H9 (cell line): ENCODE measurements at regions not wholly inside any gene's neighbourhood (a gene's known extent, or its start where the extent isn't known, plus 50 kb on each side); places are given as distances from the start of the nearest gene placed in this dataset.

ENCODE experiments used
- DNase-seq: peaks from one replicate; pipeline ENCODE4 v3.0.0-alpha.2; 2017
- H2AFZ ChIP-seq: one replicate; pipeline ENCODE4 v1.6.1; 2013; ENCODE audit warnings: mild to moderate bottlenecking, low read length, control low read depth, moderate library complexity
- H2AK5ac ChIP-seq: 2 replicates; pipeline ENCODE4 v1.6.1; 2013; ENCODE audit warnings: low read length, control low read depth, mixed read lengths; ENCODE audit not compliant: insufficient read length
- H2BK120ac ChIP-seq: one replicate; pipeline ENCODE4 v1.6.1; 2013; ENCODE audit warnings: low read depth, mild to moderate bottlenecking, low read length, control low read depth, inconsistent platforms; ENCODE audit not compliant: poor library complexity, severe bottlenecking
- H2BK12ac ChIP-seq: 2 replicates; pipeline ENCODE4 v1.6.1; 2013; ENCODE audit warnings: low read length, control low read depth, mixed read lengths, low read depth; ENCODE audit not compliant: insufficient read length
- H2BK15ac ChIP-seq: 2 replicates; pipeline ENCODE4 v1.6.1; 2013; ENCODE audit warnings: low read depth, low read length, control low read depth
- H2BK20ac ChIP-seq: one replicate; pipeline ENCODE4 v1.6.1; 2013; ENCODE audit warnings: low read depth, mild to moderate bottlenecking, low read length, control low read depth, inconsistent platforms; ENCODE audit not compliant: poor library complexity, severe bottlenecking
- H2BK5ac ChIP-seq: 2 replicates; pipeline ENCODE4 v1.6.1; 2013; ENCODE audit warnings: low read length, control low read depth, mixed read lengths; ENCODE audit not compliant: insufficient read length
- H3K14ac ChIP-seq: 2 replicates; pipeline ENCODE4 v1.6.1; 2013; ENCODE audit warnings: low read length, control low read depth; ENCODE audit not compliant: insufficient read depth
- H3K18ac ChIP-seq: 2 replicates; pipeline ENCODE4 v1.6.1; 2013; ENCODE audit warnings: low read depth, mild to moderate bottlenecking, mixed read lengths, low read length, control low read depth; ENCODE audit not compliant: insufficient read length
- H3K23ac ChIP-seq: 2 replicates; pipeline ENCODE4 v1.6.1; 2013; ENCODE audit warnings: low read length, control low read depth, mixed read lengths, low read depth; ENCODE audit not compliant: insufficient read length
- H3K23me2 ChIP-seq: 2 replicates; pipeline ENCODE4 v1.6.1; 2013; ENCODE audit warnings: low read depth, mild to moderate bottlenecking, mixed read lengths, low read length, control low read depth; ENCODE audit not compliant: insufficient read length, poor library complexity, severe bottlenecking
- H3K27ac ChIP-seq: 2 replicates; pipeline ENCODE4 v1.5.1; 2013; ENCODE audit warnings: low read length, control low read depth, mixed read lengths, low read depth; ENCODE audit not compliant: insufficient read length
- H3K27me3 ChIP-seq: 2 replicates; pipeline ENCODE4 v1.6.1; 2013; ENCODE audit warnings: low read length, control low read depth, inconsistent platforms; ENCODE audit not compliant: insufficient read depth
- H3K4ac ChIP-seq: 2 replicates; pipeline ENCODE4 v1.6.1; 2013; ENCODE audit warnings: low read depth, mild to moderate bottlenecking, control low read depth, inconsistent platforms, low read length, moderate library complexity
- H3K4me1 ChIP-seq: 2 replicates; pipeline ENCODE4 v1.6.1; 2013; ENCODE audit warnings: low read length, control low read depth, inconsistent platforms; ENCODE audit not compliant: insufficient read depth
- H3K4me2 ChIP-seq: 2 replicates; pipeline ENCODE4 v1.6.1; 2013; ENCODE audit warnings: low read length, control low read depth, mixed read lengths; ENCODE audit not compliant: insufficient read length, insufficient read depth
- H3K56ac ChIP-seq: 2 replicates; pipeline ENCODE4 v1.6.1; 2013; ENCODE audit warnings: low read depth, mild to moderate bottlenecking, mixed read lengths, low read length, control low read depth; ENCODE audit not compliant: insufficient read length
- H3K79me1 ChIP-seq: 2 replicates; pipeline ENCODE4 v1.6.1; 2013; ENCODE audit warnings: low read depth, mild to moderate bottlenecking, moderate library complexity, low read length, control low read depth, inconsistent platforms; ENCODE audit not compliant: insufficient read depth, poor library complexity, severe bottlenecking
- H3K79me2 ChIP-seq: 2 replicates; pipeline ENCODE4 v1.6.1; 2013; ENCODE audit warnings: low read length, control low read depth, inconsistent platforms; ENCODE audit not compliant: insufficient read depth
- H3K9ac ChIP-seq: 2 replicates; pipeline ENCODE4 v1.6.1; 2013; ENCODE audit warnings: low read length, control low read depth, mixed read lengths; ENCODE audit not compliant: insufficient read length; ENCODE audit errors: extremely low read depth
- H3K9me3 ChIP-seq: one replicate; pipeline ENCODE4 v1.6.1; 2013; ENCODE audit warnings: low read depth, low read length, inconsistent platforms; ENCODE audit not compliant: control insufficient read depth
- H3T11ph ChIP-seq: one replicate; pipeline ENCODE4 v1.6.1; 2013; ENCODE audit warnings: mild to moderate bottlenecking, low read length, control low read depth, inconsistent platforms
- H4K20me1 ChIP-seq: one replicate; pipeline ENCODE4 v1.6.1; 2013; ENCODE audit not compliant: control insufficient read depth, insufficient read length, insufficient read depth
- H4K5ac ChIP-seq: 2 replicates; pipeline ENCODE4 v1.6.1; 2013; ENCODE audit warnings: low read depth, mild to moderate bottlenecking, mixed read lengths, low read length, control low read depth; ENCODE audit not compliant: insufficient read length
- H4K8ac ChIP-seq: replicated peaks from 2 replicates; pipeline ENCODE4 v1.6.1; 2013; ENCODE audit warnings: low read length, control low read depth, mixed read lengths, low read depth; ENCODE audit not compliant: insufficient read length
- H4K91ac ChIP-seq: 2 replicates; pipeline ENCODE4 v1.6.1; 2013; ENCODE audit warnings: low read depth, mild to moderate bottlenecking, moderate library complexity, mixed read lengths, low read length, control low read depth; ENCODE audit not compliant: insufficient read length
- H3K27ac Mint-ChIP-seq, 3 experiments: 2 replicates in 2 of 3; 3 replicates in 1 of 3; pipeline ENCODE4 v1.8.0; 2020 to 2021; ENCODE audit warnings: mixed read lengths in 3 of 3, mild to moderate bottlenecking in 1 of 3, moderate library complexity in 1 of 3
- H3K27me3 Mint-ChIP-seq: 2 replicates; pipeline ENCODE4 v1.8.0; 2021; ENCODE audit warnings: low read depth, mild to moderate bottlenecking, moderate library complexity, mixed read lengths
- H3K36me3 Mint-ChIP-seq, 3 experiments: 2 replicates in 2 of 3; 3 replicates in 1 of 3; pipeline ENCODE4 v1.8.0; 2020 to 2021; ENCODE audit warnings: low read depth in 3 of 3, mixed read lengths in 3 of 3; ENCODE audit not compliant: insufficient read depth in 1 of 3
- H3K4me1 Mint-ChIP-seq, 2 experiments: 2 replicates each; pipeline ENCODE4 v1.8.0; 2020; ENCODE audit warnings: mixed read lengths in 2 of 2
- H3K4me3 Mint-ChIP-seq, 2 experiments: 2 replicates in 1 of 2; 3 replicates in 1 of 2; pipeline ENCODE4 v1.8.0; 2020 to 2021; ENCODE audit warnings: mild to moderate bottlenecking in 2 of 2, mixed read lengths in 2 of 2, moderate library complexity in 1 of 2
- H3K9me3 Mint-ChIP-seq, 2 experiments: 2 replicates in 1 of 2; 3 replicates in 1 of 2; pipeline ENCODE4 v1.8.0; 2020; ENCODE audit warnings: mild to moderate bottlenecking in 2 of 2, mixed read lengths in 2 of 2, moderate library complexity in 1 of 2
- CTCF ChIP-seq: fragments of 200-600 bp; sonication (generic); conservative IDR thresholded peaks from 3 replicates; pipeline ENCODE4 v1.8.0; 2021; ENCODE audit warnings: antibody characterized with exemption, mild to moderate bottlenecking
- WGBS: extraction: QIAGEN DNeasy Blood & Tissue Kit; methylation state at CpG from one replicate; pipeline ENCODE4 v1.1.7; 2013; ENCODE audit warnings: missing lambda C conversion rate, low lambda C conversion rate, mixed read lengths; ENCODE audit not compliant: insufficient read length; ENCODE audit errors: extremely low coverage; 5-methylcytosine and 5-hydroxymethylcytosine counted together

GRCh38 chr15:39171944-39172368 is 408.9 kb upstream of the THBS1 start:
- Histone ChIP-seq H3K23me2 (no peaks in the 10 kb centered on the region), H3K18ac (peak overlapping the region; percentile 9), H3K27ac (peak overlapping the region; percentile 26), H3K27me3 (no peaks in the 10 kb centered on the region), H3K79me1 (no peaks in the 10 kb centered on the region), H4K8ac (no peak overlapping the region), H4K5ac (no peak overlapping the region), H3T11ph (no peak overlapping the region), H3K23ac (no peak overlapping the region), H3K56ac (no peak overlapping the region), H3K4me2 (no peak overlapping the region), H2BK12ac (no peak overlapping the region), H3K79me2 (no peaks in the 10 kb centered on the region), H2AK5ac (no peak overlapping the region), H2AFZ (peak overlapping the region; percentile 16), H2BK20ac (no peak overlapping the region), H3K14ac (no peak overlapping the region; the same call in 1 of the 2 replicates), H2BK120ac (peak overlapping the region; percentile 26), H2BK5ac (no peak overlapping the region), H4K91ac (no peak overlapping the region), H3K9ac (no peak overlapping the region), H3K9me3 (no peaks in the 10 kb centered on the region), H3K4me1 (peaks cover 9% of the 10 kb centered on the region; the same call in 1 of the 2 replicates), H4K20me1 (no peaks in the 10 kb centered on the region), H3K4ac (no peak overlapping the region), H2BK15ac (no peak overlapping the region)
- no peaks in the 10 kb centered on the region for H3K36me3 Mint-ChIP-seq
- H3K27me3 Mint-ChIP-seq = no peaks in the 10 kb centered on the region
- DNase-seq = peak; percentile 87
- TF ChIP-seq CTCF = peak; percentile 74; the same call in 2 of the 3 replicates
- H3K4me1 Mint-ChIP-seq = peaks cover 37 to 51% of the 10 kb centered on the region in 2 experiments
- H3K9me3 Mint-ChIP-seq = no peaks in the 10 kb centered on the region
- no peak overlapping the region for H3K4me3 Mint-ChIP-seq
- peak overlapping the region; percentile 45 to 97 (median 95); a peak in 5 of 7 replicates for H3K27ac Mint-ChIP-seq
- WGBS = no CpG with 5 or more reads among the region's 3 CpGs
